H1 (cell line): ENCODE measurements at regions not wholly inside any gene's neighbourhood (a gene's known extent, or its start where the extent isn't known, plus 50 kb on each side); places are given as distances from the start of the nearest gene placed in this dataset.

Experiments used
- BRCA1 ChIP-seq: IDR thresholded peaks from 2 replicates; pipeline ENCODE4 v1.6.1; 2012; ENCODE audit warnings: low read depth, low read length, improper control_type of control experiment
- RFX5 ChIP-seq: IDR thresholded peaks from 2 replicates; pipeline ENCODE4 v1.6.1; 2011; ENCODE audit warnings: low read depth, low read length, improper control_type of control experiment, borderline replicate concordance

DNA sequence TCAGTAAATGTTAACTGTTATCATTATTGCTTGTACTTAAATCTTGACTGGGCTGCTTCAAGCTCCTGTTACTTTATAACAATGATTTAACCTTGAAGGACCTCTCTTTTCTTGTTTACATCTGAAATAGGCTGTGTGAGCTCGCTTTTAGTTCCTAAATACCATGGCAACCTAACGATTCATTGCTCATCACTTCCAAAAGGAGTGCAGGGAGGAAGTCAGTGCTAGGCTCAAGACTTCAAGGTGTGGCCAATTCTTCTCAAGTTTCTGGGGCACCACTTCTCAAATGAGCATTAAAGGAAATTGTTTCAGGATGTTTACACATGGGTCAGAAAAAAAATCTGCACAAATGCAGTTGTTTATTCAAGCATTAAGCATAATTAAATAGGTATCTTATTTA, 284.2 kb downstream of the MTERF1 start (continued):
- TF ChIP-seq RFX5 (no peak), BRCA1 (no peak)
